ENCODE measurements at regions not wholly inside any gene's neighbourhood (a gene's known extent, or its start where the extent isn't known, plus 50 kb on each side); places are given as distances from the start of the nearest gene placed in this dataset.

- TF ChIP-seq CTCF (IDR thresholded peaks at IDR 0.05 in 4 of 5, conservative IDR thresholded peaks at IDR 0.05 in 1 of 5) (no peak), POLR2A (IDR thresholded peaks at IDR 0.05) (no peak)
Observed at GRCh38 chr1:25110485-25110884, 121.8 kb downstream of the SYF2 start.
